Stimulated activated CD8-positive, alpha-beta memory T cell treated with anti-CD3 and anti-CD28 coated beads, Interleukin-4, amount 100 ng/mL, for 24 hours (primary cell): ENCODE measurements at regions not wholly inside any gene's neighbourhood (a gene's known extent, or its start where the extent isn't known, plus 50 kb on each side); places are given as distances from the start of the nearest gene placed in this dataset.

Experiments used
- DNase-seq: peaks from one replicate; pipeline ENCODE4 v3.0.0-alpha.2; 2020; ENCODE audit warnings: low read depth

GRCh38 chr4:67120369-67120768 lies 424.9 kb downstream of the CENPC start:
- DNase-seq = no peak

GRCh38 chr4:67109276-67109675 lies 436.0 kb downstream of the CENPC start:
- no peak for DNase-seq

DNA sequence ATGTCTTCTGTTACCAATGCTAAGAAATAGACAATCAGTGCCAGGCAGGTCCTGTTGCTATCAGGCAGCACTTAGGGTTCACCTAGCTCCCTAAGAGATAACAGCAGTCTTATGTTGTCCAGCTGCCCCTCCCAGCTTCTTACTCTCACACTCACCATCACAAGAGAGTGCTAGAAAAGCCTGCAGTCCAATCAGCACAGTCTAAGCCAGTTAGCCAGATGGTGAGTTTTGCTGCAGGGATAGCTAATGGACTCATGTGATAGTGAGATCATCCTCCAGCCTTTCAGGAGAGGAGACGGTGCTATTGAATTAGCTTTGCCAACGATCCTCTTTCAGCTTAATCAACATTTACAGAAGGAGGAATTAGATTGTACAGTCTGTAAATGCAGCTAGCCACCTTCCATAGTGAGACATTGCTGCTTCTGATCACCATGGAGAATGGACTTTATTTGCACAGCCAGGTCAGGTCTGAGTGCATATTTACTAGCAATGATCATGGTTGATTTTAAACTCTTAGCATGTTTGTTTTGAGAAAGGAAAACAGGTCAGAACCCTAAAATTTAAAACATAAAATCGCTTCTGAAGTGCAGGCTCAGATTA lies 438.3 kb downstream of the CENPC start:
- DNase-seq = no peak

- DNase-seq = no peak
Measured at GRCh38 chr4:67104145-67104544, 441.2 kb downstream of the CENPC start.

DNA sequence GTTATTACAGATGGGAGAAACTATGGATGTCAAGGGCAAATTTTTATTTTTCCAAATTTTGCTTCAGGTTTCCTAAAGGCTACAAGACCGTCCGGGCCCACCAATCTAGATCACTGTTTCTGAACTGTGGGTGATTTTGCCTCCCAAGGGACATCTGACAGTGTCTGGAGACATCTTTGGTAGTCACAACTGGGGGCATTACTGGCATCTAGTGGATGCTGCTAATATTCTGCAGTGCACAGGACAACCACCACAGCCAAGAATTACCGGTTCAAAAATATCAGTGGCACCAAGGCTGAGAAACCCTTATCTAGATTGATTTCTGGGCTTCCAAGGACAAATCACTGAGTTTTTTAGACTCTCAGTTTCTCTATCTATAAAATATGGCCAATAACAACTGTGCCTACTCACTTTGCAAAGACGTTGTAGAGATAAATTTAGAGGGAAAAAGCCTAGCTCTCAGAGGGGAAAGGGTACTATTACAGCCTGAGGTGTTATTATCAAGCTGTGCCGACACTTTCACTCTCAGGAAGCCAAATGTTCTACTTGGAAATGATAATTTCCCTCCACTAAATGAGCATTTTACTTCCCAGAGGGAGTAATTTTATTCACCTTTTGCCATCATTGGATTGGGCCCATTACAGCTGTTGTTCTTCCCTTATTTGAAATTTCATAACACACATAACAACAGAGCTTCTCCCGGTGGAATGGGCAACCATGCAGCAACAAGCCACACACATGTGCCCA lies 442.1 kb downstream of the CENPC start:
- no peak for DNase-seq

GRCh38 chr4:67101612-67102011 lies 443.7 kb downstream of the CENPC start:
- no peak for DNase-seq

DNA sequence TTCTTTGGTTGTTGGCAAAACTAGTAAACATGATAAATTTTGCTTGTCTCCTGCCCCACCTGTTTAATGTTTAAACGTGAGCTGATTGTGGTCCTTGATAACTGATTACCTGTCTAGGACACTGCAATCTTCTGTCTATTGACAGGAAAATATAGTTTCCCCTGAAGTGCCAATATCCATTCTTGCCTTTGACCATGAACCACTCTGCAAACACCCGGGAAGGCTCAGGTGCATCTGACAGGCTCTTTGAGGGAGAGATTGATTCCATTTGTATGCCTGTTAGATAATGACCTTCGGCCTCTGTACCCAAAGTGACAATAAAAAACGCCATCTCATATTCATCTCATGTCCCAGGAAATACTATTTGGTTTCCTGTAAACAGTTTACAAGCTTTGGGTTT lies 453.0 kb downstream of the CENPC start:
- no peak for DNase-seq

DNA sequence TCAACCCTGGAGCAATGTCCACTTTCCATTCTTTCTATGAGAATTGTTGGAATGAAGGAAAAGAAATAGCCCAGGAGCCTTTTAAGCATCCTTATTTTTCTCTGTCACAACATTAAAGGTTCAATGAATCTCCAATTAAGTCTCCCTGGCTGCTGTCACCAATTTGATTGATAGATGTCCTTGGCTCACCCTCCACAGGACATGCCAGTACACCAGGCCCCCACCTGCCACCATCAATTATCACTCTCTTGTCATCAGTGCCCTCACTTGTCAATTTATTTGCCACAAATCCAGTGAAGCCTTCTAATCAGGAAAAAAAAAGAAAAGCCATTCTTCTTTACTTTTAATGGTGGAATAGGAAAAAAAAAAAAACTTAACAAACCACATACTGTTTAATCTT lies 453.6 kb downstream of the CENPC start:
- no peak for DNase-seq

DNA sequence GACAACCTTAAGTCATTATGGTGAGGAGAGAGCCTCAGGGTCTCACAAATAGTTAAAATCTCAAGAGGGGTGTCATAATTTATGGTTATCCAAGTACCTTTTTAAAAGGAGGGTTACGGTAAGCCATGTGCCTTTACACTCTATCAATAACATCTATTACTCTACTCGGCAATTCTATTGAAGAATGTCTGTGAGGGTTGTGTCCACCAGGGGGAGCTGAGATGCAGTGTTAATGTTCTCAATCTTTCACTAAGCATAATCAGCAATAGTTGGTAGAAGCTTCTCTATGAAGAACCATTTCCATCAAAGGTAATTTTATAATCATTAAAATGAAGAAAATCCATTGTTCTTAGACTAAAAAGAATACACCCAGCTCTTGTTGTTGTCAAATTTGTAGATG lies 457.4 kb downstream of the CENPC start:
- peak; percentile 4 for DNase-seq

DNA sequence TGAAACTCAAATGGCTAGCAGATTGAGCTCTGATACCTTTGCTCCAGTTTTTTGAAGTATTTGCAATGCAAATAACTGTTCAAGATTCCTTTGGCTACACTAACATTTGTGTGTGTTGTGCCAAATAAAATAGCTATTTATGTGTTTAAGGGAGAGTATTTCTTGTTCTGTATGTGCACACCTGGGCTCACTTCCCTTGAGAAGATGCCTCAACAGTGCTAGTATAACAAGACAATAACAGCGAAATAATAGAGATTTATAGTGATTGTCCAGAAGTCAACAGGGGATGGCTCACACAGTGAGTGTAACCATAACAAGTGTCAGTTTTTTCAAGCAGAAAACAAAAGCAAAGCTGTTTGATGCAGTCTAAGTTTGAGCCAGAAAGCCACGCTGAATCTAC lies 460.5 kb downstream of the CENPC start:
- DNase-seq = no peak

DNA sequence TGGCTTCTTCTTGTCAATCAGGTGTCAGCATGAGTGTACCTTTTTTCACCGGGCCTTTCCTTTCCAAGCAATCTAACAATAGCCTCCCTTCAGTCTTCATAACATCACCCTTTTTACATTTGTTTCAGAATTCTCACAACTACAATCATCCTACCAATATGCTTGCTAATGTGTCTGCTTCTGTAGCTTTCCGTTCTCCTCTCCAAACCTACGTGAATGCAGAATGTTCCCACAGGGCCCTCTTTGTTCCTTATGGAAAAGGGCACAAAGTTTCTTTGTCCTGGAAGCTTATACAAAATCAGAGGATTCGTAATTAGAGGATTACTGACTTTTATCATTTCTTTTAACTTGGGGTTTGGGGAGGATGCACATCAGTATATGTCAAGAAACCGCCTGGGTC lies 461.8 kb downstream of the CENPC start:
- DNase-seq = no peak

- no peak for DNase-seq
Measured at GRCh38 chr4:67082746-67083145, 462.6 kb downstream of the CENPC start.

- DNase-seq = no peak
Measured at GRCh38 chr4:67080046-67080557, 465.2 kb downstream of the CENPC start.

DNA sequence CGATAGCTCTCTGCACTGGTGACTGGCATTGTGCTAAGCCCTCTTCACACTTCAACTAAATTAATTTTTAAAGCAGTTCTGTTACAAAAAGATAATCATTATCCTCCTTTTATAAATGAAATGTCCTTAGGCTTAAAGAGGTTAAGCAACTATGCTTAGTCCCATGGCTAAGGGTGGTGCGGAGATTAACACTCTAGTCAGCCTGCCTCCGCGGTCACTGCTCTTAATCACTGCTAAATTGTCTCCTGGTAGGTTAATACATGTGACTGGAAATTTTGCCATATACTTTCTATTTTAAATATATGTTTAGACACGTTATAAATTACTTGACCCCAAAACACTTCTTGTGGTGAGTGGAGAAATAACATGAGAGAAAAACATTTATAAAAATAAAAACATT lies 473.7 kb downstream of the CENPC start:
- DNase-seq = no peak

DNA sequence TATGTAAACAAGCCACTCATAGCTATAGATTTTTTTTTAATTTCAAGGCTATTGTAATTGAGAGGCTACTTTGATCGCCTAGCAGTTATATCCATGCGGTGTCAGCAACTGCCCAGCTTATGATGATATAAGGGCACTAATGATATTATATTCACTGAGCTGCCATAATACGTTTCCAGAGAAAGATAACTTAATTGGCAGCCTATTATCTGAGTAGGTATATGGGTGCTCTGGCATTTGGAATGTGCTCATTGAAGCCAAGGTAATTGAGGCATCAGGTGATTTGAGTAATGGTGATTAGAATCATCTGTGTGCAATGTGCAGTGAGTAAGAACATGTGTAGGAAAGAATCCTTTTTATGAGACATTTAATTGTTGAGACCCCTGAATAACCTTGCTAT lies 490.0 kb downstream of the CENPC start:
- DNase-seq = no peak

DNA sequence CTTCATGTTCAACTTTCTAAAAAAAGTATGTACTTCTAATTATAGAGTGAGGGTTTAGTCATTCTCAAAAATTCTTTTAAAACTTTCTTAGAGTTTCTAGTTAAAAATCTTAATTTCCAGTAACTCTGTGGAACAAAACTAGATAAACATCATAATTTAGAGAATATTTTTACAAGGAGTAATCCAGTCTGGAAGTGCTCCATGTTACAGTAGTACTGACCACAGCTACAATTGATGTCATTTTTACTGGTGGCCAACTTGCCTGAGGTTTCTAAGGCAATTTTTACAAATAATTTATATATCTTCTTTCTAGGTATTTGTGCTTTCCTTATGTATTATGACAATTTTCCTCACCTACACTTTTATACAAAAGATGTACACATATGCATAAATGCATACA lies 490.4 kb downstream of the CENPC start:
- DNase-seq = no peak

DNA sequence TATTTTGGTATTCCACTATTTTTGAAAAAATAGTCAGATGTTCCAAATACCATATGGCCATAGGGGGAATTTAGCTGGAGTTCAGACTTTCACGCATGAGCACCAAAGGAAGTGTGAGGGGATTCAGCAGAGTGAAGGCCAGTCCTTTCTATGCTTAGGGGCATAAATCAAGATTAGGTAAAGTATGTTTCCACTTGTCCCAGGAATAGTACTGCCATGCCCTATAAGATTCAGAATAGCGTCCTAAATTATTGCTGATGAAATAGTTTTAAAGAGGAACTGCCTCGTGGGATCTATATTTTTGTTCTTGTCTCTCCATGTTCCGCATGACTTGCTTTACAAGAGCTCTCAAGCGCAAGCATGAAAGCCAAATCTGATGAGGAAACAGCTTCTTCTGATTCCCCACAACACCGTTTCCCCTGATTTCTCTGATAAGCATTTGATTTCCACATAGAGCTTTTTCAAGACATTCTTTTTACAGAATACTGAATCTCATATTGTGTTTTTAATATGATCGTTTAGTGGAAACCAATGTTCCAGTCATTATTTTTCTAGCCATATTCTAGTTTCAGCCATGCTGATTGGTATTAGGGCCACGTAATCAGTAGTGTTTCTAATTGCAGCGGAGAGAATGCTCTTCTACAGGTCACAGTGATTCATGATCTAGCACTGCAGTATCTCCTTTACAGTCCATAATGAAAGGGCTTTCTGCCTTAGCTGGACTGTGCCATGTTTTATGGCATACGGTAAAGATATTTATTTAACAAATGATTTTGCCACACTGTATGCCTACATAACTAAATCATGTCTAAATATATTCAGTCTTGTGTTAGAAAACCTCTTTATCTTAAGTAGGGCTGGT lies 492.3 kb downstream of the CENPC start:
- DNase-seq = no peak

DNA sequence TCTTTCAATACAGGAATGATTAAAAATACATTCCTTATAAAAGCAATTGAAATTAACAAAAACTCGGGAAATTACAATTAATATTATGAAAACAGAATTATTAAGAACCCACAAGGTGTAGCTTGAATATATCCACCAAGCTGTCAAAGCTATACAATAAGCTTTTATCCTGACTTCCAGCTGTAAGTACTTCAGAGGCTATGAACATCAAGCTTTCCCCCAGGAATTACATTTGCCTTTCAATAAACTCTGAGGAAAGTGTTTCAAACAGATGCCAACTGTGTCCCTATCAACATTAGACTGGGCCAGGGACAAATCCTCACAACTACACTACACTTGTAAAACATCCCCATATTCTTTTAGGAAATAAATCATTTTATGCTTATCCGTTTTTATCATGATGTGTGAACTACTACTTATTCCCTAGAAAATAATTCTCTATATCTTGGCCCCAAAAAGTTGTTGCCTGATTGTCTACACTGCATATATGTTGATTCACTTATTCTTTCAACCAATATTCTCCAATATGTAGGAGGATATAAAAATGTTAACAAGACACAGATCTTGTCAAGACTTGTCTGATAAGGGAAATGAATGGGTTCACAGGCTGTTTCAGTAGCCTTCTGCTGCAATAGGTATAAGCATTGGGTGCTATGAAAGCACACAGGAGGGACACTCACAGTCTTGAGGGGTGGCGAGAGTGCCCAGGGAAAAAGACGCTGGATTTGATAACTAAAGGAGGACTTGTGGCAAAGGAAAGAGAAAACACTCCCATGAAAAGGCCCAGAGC lies 494.1 kb downstream of the CENPC start:
- no peak for DNase-seq

DNA sequence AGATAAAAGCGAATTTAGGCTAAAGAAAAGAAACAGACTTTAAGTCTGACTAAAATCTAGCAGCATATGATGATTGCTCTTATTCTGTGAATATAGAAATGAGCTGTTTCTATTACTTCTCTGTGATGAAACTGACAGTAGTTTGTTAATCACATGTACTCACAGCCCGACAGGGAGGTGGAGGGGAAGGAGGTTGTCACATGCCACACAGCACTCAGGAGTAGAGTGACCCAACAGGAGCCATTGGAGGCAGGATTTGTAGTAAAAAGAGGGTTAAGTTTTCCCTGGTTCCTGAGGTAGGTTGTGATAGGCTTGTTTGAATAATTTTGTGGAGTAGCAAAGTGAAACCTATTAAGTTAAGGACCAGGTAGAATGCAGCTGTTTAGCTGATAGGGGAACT lies 495.9 kb downstream of the CENPC start:
- no peak for DNase-seq

GRCh38 chr4:67048530-67048929 lies 496.8 kb downstream of the CENPC start:
- no peak for DNase-seq

- DNase-seq = no peak
Measured at GRCh38 chr4:67040315-67040714, 505.0 kb downstream of the CENPC start.

GRCh38 chr4:67038228-67038566 lies 507.1 kb downstream of the CENPC start:
- no peak for DNase-seq
